HG02759 (cell line): ENCODE measurements at regions not wholly inside any gene's neighbourhood (a gene's known extent, or its start where the extent isn't known, plus 50 kb on each side); places are given as distances from the start of the nearest gene placed in this dataset.
A peak's percentile ranks its signal among the peaks of the same experiment; 100 is the strongest.

Source experiments
- ATAC-seq: cut with Tn5 transposase; IDR thresholded peaks from one replicate; pipeline ENCODE4 v1.9.1; 2021; ENCODE audit warnings: mild to moderate bottlenecking, moderate library complexity; ENCODE audit not compliant: unreplicated experiment

GRCh38 chr20:57047281-57048026 lies 219.0 kb downstream of the BMP7 start:
- no peak for ATAC-seq

- peak; percentile 65 for ATAC-seq
Measured at GRCh38 chr20:57048027-57048869, 218.2 kb downstream of the BMP7 start.

- no peak for ATAC-seq
Measured at GRCh38 chr20:57049296-57049695, 217.1 kb downstream of the BMP7 start.

GRCh38 chr20:57051096-57051495 lies 215.3 kb downstream of the BMP7 start:
- ATAC-seq: no peak

GRCh38 chr20:57053067-57053466 lies 213.4 kb downstream of the BMP7 start:
- ATAC-seq: no peak

GRCh38 chr20:57053793-57054552 lies 212.5 kb downstream of the BMP7 start:
- no peak for ATAC-seq

GRCh38 chr20:57055345-57055744 lies 211.1 kb downstream of the BMP7 start:
- ATAC-seq: no peak

GRCh38 chr20:57056651-57057050 lies 209.8 kb downstream of the BMP7 start:
- no peak for ATAC-seq

GRCh38 chr20:57059055-57059596 lies 207.3 kb downstream of the BMP7 start:
- ATAC-seq: no peak

GRCh38 chr20:57060407-57061050 lies 205.9 kb downstream of the BMP7 start:
- ATAC-seq: no peak

GRCh38 chr20:57061051-57061900 lies 205.2 kb downstream of the BMP7 start:
- no peak for ATAC-seq

- no peak for ATAC-seq
Measured at GRCh38 chr20:57062241-57062640, 204.2 kb downstream of the BMP7 start.

GRCh38 chr20:57062696-57063270 lies 203.7 kb downstream of the BMP7 start:
- ATAC-seq: no peak

GRCh38 chr20:57064836-57065235 lies 201.6 kb downstream of the BMP7 start:
- no peak for ATAC-seq

GRCh38 chr20:57065646-57066045 lies 200.8 kb downstream of the BMP7 start:
- no peak for ATAC-seq

- no peak for ATAC-seq
Measured at GRCh38 chr20:57066126-57066900, 200.1 kb downstream of the BMP7 start.

- ATAC-seq: no peak
Measured at GRCh38 chr20:57069442-57069841, 197.0 kb downstream of the BMP7 start.

- ATAC-seq: no peak
Measured at GRCh38 chr20:57070296-57070695, 196.1 kb downstream of the BMP7 start.

- ATAC-seq: no peak
Measured at GRCh38 chr20:57071283-57071731, 195.1 kb downstream of the BMP7 start.
